DMS79 (cell line): ENCODE measurements at regions not wholly inside any gene's neighbourhood (a gene's known extent, or its start where the extent isn't known, plus 50 kb on each side); places are given as distances from the start of the nearest gene placed in this dataset.

Experiments
- DNase-seq: peaks from one replicate; lab custom pipeline; 2025; lab: John Stamatoyannopoulos, UW

- no peak for DNase-seq
These were observed 160.0 kb downstream of the SMIM20 start for GRCh38 chr4:26073886-26074560.

- peak; percentile 3 for DNase-seq
These were observed 160.9 kb downstream of the SMIM20 start for GRCh38 chr4:26074712-26075430.

DNA sequence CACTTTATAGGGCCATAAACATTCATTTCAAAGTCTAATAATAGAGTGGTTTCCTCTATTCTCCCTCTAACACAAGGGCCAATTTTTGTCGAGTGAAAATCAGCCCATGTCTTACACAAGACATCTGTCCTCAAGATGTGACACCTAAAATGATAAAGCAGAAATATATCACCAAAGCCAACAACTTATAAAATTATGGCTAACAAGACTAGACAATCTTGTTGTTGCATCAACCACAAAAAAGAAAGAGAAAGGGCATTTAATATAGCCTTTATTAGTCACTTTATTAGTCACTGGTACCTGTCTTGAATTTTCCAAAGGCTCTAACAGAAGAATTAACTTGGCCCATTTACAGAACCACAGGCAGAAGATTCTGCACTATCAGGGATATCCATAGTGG, 161.6 kb downstream of the SMIM20 start:
- no peak for DNase-seq

GRCh38 chr4:26076000-26076587, 162.1 kb downstream of the SMIM20 start:
- DNase-seq, result no peak

DNA sequence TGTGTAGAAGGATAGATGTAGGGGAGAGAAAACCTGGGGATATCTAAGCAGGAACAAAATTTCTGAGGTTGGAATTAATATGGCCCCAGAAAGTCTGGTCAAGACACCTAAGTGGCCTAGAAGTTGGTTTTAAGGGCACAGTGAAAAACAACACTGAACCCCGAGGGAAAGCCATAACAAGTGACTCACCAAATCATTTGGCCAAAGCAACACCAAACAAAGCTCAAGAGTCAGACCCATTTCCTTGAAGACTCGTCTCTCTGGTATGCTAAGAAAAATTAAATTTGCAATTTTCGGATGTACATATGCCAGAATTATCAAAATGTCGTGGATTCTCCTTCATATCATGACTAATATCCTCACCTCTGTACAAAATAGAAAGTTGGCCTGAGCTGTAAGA, 162.9 kb downstream of the SMIM20 start:
- DNase-seq, result no peak

- DNase-seq, result no peak
These were observed 163.7 kb downstream of the SMIM20 start for GRCh38 chr4:26077756-26078155.

DNA sequence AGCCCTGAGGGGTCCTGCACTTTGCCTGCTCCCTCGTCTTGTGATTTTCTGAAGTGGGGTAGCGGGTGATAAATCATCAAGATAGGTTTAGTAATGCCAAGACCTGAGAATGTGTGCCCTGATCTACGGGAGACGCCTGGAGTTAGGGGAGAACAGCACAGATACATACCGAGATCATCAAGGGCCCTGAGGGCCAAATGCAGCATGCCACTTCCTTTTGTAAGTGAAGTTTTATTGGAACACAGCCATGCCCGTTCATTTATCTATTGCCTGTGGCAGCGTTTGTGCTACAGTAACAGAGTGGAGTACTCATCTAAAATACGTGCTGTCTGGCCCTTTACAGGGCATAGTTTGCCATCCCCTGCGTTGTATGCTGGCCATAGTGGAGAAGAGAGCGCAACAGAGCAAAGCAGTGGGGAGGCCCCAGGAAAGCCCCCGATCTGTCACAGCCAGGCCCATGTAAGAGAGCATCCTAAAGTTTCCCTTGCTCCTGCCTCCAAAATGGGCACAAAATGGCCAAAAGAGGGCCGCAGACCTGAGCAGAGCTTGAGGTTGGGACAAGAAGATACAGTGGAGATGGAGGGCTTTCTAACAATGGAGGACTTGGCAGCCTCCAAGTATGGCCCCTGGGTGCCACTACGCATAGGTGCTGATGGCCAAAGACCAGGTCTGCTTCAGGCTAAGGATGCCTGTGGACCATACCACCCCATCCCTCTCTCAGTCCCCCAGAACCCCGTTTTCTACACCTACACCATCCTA, 167.0 kb downstream of the SMIM20 start:
- DNase-seq, result no peak

DNA sequence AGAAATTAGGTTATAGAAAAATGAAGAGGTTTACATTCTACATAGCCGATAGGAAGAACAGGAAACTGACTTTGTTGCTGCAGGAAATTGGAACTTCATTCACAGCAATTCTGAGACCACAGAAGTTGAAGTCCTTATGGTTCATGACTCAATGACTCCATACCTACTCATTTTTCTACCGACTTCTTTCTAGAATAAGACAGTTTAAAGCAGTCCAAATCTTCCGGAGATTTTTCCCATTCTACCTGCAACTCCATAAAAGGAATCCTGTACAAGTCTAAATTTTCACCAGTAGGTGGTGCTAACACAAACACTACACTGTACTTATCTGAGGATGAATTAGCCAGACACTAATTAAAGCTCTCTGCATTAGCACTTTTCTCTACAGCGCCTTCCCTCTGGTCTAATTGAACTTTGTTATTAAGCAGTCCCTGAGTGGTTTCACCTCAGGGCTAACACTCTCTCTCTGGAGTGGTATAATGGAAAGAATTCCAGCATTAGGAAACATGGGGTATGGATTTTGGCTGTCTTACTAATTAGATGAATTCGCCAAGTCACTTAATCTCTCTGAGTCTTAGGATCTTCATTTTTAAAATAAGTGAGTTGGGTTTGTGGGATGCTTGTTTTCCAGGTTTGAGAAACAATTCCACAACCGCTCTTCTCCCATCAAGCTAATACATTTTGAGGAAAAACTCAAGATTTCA, 167.9 kb downstream of the SMIM20 start:
- no peak for DNase-seq

DNA sequence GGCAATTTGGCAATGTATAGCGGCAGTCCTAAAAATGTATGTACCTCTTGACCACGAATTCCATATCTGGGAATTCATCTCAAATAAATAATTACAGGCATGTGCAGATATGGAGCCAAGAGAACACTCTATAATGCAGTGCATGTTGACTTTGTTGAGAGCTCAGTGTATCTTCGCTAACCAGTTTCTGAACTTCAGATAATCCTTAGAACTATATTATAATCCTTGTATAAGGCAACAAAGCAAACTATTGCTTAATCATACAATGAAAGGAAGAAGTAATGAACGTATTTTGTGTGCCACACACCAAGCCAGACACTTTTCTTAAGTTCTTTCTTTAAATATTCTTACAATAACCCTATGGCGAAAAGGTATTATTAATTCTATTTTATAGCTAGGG, 168.5 kb downstream of the SMIM20 start:
- no peak for DNase-seq

- peak; percentile 81 for DNase-seq
These were observed 170.0 kb downstream of the SMIM20 start for GRCh38 chr4:26083987-26084386.

DNA sequence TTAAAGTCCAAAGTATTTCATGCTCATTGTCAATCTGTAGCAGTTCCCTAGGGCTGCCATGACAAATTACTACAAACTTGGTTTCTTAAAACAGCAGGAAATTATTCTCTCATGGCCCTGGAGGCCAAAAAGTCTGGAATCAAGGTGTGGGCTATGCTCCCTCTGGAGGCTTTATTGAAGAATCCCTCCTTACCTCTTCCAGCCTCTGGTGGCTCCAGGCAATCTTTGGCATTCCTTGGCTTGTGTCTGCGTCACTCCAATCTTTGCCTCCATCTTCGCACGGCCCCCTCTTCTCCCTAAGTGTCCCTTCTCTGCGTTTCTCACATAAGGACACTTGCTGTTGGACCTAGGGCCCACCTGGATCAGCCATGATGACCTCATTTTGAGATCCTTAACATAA, 170.4 kb downstream of the SMIM20 start:
- DNase-seq, result no peak

GRCh38 chr4:26085551-26085950, 171.5 kb downstream of the SMIM20 start:
- DNase-seq, result no peak

GRCh38 chr4:26086621-26087441, 172.8 kb downstream of the SMIM20 start:
- no peak for DNase-seq

DNA sequence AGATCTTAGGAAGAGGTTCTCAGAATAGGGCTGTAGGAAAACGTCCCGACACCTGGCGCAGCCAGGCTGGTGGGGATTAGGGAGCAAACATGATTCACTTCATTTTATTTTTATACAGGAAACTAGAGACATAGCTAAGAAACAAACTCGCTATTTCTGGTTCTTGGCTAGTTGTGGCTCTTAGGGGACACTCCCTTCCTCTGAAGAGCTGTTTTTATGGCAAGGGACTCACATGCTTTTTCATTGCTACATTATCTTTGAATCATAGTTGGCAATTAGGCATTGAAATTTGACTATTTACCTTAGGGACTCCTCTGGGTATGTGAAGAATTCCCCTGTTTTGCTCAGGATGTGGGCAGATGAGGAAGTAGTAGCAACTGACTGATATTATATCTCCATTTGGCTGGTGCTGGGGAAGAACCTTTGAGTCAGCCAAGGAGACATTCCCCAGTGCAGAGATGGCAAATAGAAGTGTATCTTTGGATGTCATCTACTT, 174.5 kb downstream of the SMIM20 start:
- no peak for DNase-seq

GRCh38 chr4:26093551-26093950, 179.5 kb downstream of the SMIM20 start:
- DNase-seq, result no peak

GRCh38 chr4:26094076-26094475, 180.1 kb downstream of the SMIM20 start:
- DNase-seq, result no peak

DNA sequence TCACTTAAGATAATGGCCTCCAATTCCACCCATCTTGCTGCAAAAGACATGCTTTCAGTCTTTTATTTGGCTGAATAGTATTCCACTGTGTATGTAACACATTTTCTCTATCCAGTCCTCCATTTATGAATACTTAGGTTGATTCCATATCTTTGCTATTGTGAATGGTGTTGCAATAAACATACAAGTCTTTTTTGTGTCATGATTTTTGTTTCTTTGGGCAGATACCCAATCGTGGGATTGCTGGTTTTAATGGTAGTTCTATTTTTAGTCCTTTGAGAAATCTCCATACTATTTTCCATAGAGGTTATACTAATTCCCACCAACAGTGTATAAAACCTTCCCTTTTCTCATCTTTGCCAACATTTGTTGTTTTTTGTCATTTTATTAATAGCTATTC, 180.9 kb downstream of the SMIM20 start:
- no peak for DNase-seq

GRCh38 chr4:26099967-26100366, 185.9 kb downstream of the SMIM20 start:
- no peak for DNase-seq

DNA sequence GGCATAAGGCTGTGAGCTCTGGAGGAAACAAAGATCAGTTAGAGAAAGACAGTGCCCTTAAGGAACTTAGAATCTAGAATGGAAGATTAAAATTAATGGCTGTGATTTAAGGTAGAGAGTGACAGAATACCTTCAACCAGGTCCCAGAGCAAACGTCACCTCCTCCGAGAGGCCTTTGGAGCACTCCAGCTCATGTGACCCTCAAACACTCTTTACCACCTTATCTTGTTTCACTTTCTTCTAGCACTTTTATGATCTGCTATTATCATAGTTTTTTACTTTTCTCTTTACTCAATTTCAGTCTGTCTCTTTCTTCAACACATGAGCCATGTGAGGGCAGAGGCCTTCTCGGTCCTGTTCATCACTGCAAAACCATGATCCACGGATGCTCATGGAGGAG, 187.0 kb downstream of the SMIM20 start:
- no peak for DNase-seq

- DNase-seq, result no peak
These were observed 190.2 kb downstream of the SMIM20 start for GRCh38 chr4:26104056-26104685.

DNA sequence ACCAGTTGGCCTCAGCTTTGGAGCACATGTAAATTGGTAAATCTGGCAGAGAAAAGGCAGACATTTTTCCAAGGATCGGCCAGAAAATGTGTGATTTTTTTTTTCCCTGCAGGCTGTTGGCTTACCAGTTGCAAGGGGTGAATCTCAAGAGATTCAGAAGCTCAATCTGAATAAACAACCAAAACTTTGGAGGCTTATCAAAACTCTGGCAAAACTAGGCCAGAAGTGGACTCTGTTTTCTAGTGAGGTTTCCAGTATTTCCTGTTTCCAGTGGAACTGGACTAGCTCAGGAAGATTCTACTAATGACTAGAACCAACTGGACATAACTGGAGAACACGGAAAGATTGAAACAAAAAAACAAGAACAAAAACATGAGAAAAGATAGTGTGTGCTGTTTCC, 191.3 kb downstream of the SMIM20 start:
- no peak for DNase-seq
